ENCODE measurements at regions not wholly inside any gene's neighbourhood (a gene's known extent, or its start where the extent isn't known, plus 50 kb on each side); places are given as distances from the start of the nearest gene placed in this dataset.
"Not testable (repeated sequence)": the region's sequence is repeated elsewhere in the genome, so short reads cannot be mapped to it uniquely, and the experiment has no call there.

DNA sequence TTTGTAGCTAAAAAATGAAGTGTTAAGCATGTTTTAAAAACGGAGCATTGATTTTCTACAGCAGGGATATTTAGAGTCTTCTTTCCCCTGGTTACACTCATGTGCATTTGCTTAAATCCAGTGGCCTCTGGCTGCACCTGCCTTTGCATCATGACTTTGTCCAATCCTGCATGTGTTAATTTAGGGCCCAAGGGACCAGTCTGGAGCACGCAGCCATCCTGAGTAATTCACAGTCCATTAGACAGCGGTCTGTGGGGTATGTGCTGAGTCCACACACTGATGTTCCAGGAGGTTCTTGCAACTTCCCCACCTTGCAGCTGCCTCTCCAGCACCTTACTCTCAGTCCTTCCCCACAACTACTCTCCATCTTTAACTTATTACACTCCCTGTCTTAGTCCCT is 60.7 kb upstream of the DPP6 start:
- TF ChIP-seq, protein P1, sequence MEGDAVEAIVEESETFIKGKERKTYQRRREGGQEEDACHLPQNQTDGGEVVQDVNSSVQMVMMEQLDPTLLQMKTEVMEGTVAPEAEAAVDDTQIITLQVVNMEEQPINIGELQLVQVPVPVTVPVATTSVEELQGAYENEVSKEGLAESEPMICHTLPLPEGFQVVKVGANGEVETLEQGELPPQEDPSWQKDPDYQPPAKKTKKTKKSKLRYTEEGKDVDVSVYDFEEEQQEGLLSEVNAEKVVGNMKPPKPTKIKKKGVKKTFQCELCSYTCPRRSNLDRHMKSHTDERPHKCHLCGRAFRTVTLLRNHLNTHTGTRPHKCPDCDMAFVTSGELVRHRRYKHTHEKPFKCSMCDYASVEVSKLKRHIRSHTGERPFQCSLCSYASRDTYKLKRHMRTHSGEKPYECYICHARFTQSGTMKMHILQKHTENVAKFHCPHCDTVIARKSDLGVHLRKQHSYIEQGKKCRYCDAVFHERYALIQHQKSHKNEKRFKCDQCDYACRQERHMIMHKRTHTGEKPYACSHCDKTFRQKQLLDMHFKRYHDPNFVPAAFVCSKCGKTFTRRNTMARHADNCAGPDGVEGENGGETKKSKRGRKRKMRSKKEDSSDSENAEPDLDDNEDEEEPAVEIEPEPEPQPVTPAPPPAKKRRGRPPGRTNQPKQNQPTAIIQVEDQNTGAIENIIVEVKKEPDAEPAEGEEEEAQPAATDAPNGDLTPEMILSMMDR (IDR thresholded peaks at IDR 0.05) = not testable (repeated sequence)
- not testable (repeated sequence) for TF ChIP-seq POLR2A (IDR thresholded peaks at IDR 0.05)
